GM12891 (cell line): ENCODE measurements at regions not wholly inside any gene's neighbourhood (a gene's known extent, or its start where the extent isn't known, plus 50 kb on each side); places are given as distances from the start of the nearest gene placed in this dataset.
"Not testable (repeated sequence)": the region's sequence is repeated elsewhere in the genome, so short reads cannot be mapped to it uniquely, and the experiment has no call there.

Source experiments
- DNase-seq: peaks from one replicate; pipeline ENCODE4 v3.0.0; 2011; ENCODE audit warnings: low spot score; ENCODE audit not compliant: insufficient read length
- FAIRE-seq: peaks from 2 replicates; lab custom pipeline; 2011; peaks lifted over from hg19 to GRCh38; lab: Jason Lieb, UNC
- PAX5 ChIP-seq: IDR thresholded peaks from 2 replicates; pipeline ENCODE4 v1.6.1; 2011; ENCODE audit warnings: low read length, moderate library complexity, mild to moderate bottlenecking; ENCODE audit not compliant: insufficient read depth, severe bottlenecking
- POLR2A ChIP-seq: IDR thresholded peaks from 2 replicates; pipeline ENCODE4 v1.6.1; 2011; ENCODE audit warnings: low read depth, low read length, control low read depth
- POLR2AphosphoS5 ChIP-seq: IDR thresholded peaks from 2 replicates; pipeline ENCODE4 v1.6.1; 2011; ENCODE audit warnings: low read depth, low read length, control low read depth
- POU2F2 ChIP-seq: IDR thresholded peaks from 2 replicates; pipeline ENCODE4 v1.6.1; 2011; ENCODE audit warnings: low read depth, mild to moderate bottlenecking, control low read depth, low read length, moderate library complexity
- SPI1 ChIP-seq: IDR thresholded peaks from 2 replicates; pipeline ENCODE4 v1.6.1; 2011; ENCODE audit warnings: low read depth, low read length, control low read depth
- TAF1 ChIP-seq: IDR thresholded peaks from 2 replicates; pipeline ENCODE4 v1.6.1; 2011; ENCODE audit warnings: low read depth, low read length, control low read depth

- FAIRE-seq, result no peak
- no peak for DNase-seq
- no peak for TF ChIP-seq SPI1
- no peak for TF ChIP-seq POU2F2
- TF ChIP-seq PAX5, result no peak
- TF ChIP-seq POLR2A, result no peak
- no peak for TF ChIP-seq TAF1
- no peak for TF ChIP-seq POLR2AphosphoS5
Observed at GRCh38 chr11:130562549-130562948, 114.1 kb downstream of the ADAMTS15 start.

DNA sequence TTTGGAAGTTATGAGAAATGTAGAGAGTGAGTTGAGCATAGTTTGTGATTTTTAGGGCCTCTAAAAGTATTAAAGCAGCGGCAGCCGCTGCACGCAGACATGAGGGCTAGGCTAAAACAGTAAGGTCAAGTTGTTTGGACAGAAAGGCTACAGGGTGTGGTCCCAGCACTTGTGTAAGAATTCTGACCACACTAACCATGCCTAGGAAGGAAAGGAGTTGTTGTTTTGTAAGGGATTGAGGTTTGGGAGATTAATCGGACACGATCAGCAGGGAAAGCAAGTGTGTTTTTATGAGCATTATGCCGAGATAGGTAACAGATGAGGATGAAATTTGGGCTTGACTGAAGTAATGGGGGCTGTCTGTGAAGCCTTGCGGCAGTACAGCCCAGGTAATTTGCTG is 117.9 kb downstream of the ADAMTS15 start:
- not testable (repeated sequence) for DNase-seq, FAIRE-seq

- FAIRE-seq (no peak), DNase-seq (no peak)
- no peak for TF ChIP-seq POLR2AphosphoS5
- no peak for TF ChIP-seq POU2F2
- no peak for TF ChIP-seq PAX5
- TF ChIP-seq SPI1, result no peak
- no peak for TF ChIP-seq POLR2A
- TF ChIP-seq TAF1, result no peak
Observed at GRCh38 chr11:130571519-130571918, 123.1 kb downstream of the ADAMTS15 start.

- no peak for FAIRE-seq
- no peak for DNase-seq
- TF ChIP-seq POU2F2 (no peak), TAF1 (no peak), SPI1 (no peak), POLR2A (no peak), PAX5 (no peak), POLR2AphosphoS5 (no peak)
Observed at GRCh38 chr11:130571947-130572584, 123.6 kb downstream of the ADAMTS15 start.

DNA sequence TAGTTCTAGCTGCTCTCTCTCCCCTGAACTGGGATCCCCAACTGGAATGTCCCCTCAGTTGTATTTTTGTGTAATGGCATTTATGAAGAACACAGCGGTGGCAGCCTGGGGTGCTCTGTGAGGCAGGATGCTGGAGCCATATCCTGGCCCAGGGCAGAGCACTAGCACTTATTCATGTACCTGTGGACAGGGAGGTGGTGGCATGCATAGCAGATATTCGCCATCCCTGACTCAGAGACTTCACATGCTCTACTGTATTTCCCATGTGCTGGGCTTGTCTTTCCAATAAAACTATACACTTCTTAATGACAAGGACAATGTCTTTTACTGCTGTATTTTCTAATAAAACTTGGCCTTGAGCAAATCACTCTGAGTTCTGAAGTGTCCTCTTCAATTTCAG is 125.3 kb downstream of the ADAMTS15 start:
- DNase-seq (no peak), FAIRE-seq (no peak)
- TF ChIP-seq TAF1 (no peak), POLR2AphosphoS5 (no peak), SPI1 (no peak), PAX5 (no peak), POU2F2 (no peak), POLR2A (no peak)

DNA sequence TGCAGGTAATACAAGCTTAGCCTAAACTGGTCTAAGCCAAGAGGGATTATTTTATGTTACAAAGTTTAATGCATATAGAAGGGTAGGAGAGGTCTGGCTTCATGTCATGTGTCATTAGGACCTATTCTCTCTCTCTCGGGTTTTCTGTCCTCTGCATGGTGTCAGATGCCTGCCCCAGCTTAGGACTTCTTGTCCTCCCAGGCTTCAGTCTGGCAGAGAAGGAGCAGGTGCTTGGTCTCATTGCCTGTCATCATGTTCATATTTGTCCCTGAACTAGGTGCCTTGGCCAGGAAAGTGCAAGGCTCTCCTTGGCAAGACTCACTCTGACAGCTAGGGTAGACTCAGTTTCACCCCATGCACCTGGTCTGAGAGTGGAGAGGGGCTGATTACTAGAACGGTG is 126.3 kb downstream of the ADAMTS15 start:
- no peak for FAIRE-seq

GRCh38 chr11:130576146-130576545 is 127.7 kb downstream of the ADAMTS15 start:
- FAIRE-seq (no peak), DNase-seq (no peak)
- TF ChIP-seq SPI1, result no peak
- TF ChIP-seq POLR2A, result no peak
- TF ChIP-seq PAX5, result no peak
- no peak for TF ChIP-seq POLR2AphosphoS5
- no peak for TF ChIP-seq TAF1
- TF ChIP-seq POU2F2, result no peak

More for the DNA sequence above, 126.3 kb downstream of the ADAMTS15 start:
- TF ChIP-seq SPI1, result no peak
- no peak for TF ChIP-seq POU2F2
- TF ChIP-seq POLR2AphosphoS5, result no peak
- TF ChIP-seq TAF1, result no peak
- no peak for TF ChIP-seq PAX5
- no peak for TF ChIP-seq POLR2A
- no peak for DNase-seq

DNA sequence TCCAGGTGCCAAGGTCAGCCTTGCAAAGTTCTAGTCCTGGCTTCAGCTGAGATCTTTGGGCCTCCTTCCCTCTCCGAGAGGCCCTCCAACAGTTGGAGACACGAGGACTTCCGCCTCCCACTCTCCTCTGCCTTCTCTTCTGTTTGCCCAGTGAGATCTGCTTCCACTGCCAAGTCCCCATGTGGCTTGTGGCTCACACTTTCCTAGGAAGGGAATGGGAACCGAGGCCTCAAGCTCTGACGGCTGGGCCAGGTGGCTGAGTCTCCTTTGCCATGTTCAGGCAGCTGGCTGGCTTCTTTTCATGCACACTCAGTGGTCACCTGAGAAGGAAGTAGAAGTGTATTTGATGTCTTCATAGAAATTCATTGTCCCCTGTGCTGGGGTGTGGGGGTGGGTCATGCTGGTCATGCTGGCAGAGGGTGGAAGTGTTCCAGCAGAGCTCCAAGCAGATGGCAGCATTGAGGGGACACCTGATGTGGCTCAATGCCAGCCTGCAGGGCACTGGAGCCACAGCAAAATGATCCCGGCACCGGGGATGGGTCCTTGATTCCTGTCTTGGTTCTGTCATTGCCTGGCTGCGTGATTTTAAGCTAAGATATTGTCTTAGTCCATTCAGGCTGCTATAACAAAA is 130.4 kb downstream of the ADAMTS15 start:
- FAIRE-seq, result no peak
- TF ChIP-seq SPI1 (no peak), PAX5 (no peak), TAF1 (no peak), POU2F2 (no peak), POLR2AphosphoS5 (no peak), POLR2A (no peak)
- no peak for DNase-seq

GRCh38 chr11:130580372-130580771 is 131.9 kb downstream of the ADAMTS15 start:
- FAIRE-seq (no peak), DNase-seq (no peak)
- TF ChIP-seq TAF1 (no peak), POU2F2 (no peak), PAX5 (no peak), POLR2AphosphoS5 (no peak), POLR2A (no peak), SPI1 (no peak)

DNA sequence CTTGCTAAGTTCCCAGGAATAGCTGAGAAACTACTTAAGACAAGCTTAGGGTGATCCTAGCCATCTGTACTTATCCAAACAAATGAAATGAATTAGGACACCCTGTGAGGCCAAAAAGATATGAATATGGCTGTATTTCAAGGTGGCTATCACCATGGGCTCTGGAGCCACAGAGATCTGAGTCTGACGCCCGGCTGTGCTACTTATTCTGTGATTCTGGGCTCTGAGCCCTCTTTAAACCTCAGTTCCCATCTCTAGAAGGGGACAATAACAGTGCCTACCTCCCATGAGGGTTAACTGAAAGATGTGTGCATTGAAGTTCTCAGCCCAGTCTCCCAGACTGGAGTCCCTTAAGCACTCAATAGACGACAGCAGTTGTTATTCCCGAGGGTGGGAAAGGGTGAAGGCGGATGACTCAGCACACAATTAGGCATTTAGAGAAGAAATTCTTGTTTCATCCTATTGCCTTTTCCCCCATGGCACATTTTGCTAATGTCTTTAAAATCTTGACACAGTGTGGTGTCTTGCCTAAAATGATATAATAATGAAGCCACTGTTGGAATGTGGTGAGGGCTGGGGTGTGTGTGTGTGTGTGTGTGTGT is 132.5 kb downstream of the ADAMTS15 start:
- FAIRE-seq (no peak), DNase-seq (no peak)
- TF ChIP-seq POLR2AphosphoS5, result no peak
- TF ChIP-seq POLR2A, result no peak
- TF ChIP-seq POU2F2, result no peak
- TF ChIP-seq PAX5, result no peak
- no peak for TF ChIP-seq SPI1
- no peak for TF ChIP-seq TAF1
